ENCODE measurements at regions not wholly inside any gene's neighbourhood (a gene's known extent, or its start where the extent isn't known, plus 50 kb on each side); places are given as distances from the start of the nearest gene placed in this dataset.

GRCh38 chr18:37922162-37922561 is 356.6 kb upstream of the CELF4 start:
- DNase-seq (ENCODE audit: low spot score): no peak

- no peak for DNase-seq (ENCODE audit: low spot score)
These were observed 355.3 kb upstream of the CELF4 start for GRCh38 chr18:37920865-37921264.

DNA sequence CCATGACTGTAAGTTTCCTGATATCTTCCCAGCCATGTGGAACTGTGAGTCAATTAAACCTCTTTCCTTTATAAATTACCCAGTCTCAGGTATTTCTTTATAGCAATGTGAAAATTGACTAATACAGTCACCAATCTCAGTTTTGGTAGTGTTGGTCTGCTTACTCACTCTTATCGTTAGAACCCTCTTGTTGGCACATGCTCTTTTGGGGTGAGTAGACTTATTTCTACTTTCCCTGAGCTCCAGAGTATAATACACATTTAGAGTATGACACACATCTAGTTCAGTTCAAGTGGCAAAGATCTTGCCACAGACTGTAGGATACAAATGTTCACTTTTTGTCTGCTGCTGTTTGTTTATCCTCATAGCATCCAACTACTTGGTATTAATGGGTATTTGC is 347.5 kb upstream of the CELF4 start:
- DNase-seq (ENCODE audit: low spot score): no peak

DNA sequence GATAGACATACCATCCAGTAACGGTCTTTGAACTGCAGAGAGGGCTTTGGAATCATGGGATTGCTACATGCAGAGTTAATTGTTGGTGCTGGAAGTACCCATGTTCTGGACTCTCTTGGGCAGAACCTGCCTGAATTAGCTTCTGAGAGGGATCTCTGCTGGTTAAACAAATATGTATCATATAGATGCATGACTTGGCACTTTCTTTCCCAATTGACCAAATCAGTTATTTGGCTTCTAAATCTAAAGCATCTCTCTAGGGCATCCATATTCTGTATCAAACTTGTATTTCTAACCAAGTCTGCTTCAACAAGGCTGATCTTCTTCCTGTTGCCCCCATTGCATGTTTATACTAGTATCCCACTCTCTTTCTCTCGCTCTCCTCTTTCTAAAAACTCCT is 336.7 kb upstream of the CELF4 start:
- DNase-seq (ENCODE audit: low spot score): no peak

DNA sequence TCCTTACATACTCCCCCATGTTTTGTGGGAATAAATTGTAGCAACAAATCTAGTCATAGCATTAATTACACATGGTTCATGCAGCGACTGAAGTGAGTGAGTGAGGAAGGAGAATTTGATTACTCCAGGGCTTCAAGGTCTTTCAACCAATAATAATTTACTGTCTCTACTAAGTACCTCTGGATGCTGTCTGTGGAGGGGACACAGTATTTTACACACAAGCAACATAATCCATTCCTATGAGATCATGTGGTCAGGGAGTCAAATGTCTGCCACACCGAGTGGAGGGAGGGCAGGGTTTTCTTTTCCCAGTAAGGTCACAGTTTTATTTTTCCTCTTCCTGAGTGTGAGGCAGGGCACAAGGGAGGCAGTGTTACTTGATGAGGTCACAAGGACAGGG is 334.7 kb upstream of the CELF4 start:
- DNase-seq (ENCODE audit: low spot score): no peak

DNA sequence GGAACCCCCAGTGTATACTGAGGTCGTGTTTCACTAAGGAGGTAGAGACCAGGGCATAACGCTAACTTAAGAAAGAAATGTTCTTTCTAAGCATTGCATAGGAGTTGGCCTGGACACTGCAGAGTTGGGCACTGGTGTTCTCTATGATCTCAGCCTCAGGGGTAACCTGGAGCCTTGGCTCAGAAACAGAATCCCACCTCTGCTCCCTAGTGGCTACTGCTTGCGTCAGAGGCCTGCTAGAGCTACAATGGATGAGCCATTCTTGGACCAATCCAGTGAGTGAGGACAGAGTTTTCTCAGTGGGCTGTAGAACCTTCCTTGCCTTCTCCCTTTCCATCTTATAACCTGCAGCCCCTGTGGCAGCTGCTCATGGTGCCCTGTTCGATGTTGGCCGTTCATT is 324.4 kb upstream of the CELF4 start:
- DNase-seq (ENCODE audit: low spot score): no peak

DNA sequence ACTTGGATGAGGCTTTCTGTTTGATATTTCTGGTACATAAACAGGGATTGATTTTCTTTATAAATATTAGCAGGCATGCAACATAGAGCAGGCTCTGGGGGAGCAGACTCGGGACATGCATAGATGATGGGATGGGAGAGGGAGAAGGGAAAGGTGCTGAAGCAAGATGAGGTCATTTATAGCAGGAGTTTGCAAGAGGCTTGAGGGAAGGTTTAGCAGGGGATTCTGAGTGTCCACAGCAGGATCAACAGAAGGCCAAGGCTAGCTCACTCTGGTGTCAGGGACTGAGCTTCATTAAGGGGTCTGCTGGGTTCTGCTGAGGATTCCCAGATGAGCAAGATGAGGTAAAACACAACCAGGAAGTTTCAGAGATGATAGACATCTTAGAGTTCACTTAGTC is 309.1 kb upstream of the CELF4 start:
- DNase-seq (ENCODE audit: low spot score): no peak

DNA sequence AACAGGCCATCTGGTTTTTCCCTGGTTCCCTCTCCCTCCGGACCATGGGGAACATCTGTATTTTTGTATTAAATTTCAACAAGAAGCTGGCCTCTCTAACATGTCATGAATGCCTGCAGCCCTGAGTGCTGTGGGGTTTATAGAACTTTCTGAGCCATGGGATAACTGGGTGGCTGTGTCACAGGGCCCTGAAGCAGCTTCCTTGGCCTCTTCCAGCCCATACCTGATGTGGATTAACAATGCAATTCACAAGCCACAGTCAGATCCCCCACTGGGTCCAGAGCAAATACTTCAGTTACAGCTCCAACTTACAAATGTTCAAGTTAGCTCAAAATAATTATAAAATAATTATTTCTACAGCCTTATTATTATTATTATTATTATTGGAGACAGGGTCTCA is 307.8 kb upstream of the CELF4 start:
- no peak for DNase-seq (ENCODE audit: low spot score)

GRCh38 chr18:37872562-37872961 is 307.0 kb upstream of the CELF4 start:
- DNase-seq (ENCODE audit: low spot score): no peak

- DNase-seq (ENCODE audit: low spot score): no peak
These were observed 306.0 kb upstream of the CELF4 start for GRCh38 chr18:37871561-37871960.

DNA sequence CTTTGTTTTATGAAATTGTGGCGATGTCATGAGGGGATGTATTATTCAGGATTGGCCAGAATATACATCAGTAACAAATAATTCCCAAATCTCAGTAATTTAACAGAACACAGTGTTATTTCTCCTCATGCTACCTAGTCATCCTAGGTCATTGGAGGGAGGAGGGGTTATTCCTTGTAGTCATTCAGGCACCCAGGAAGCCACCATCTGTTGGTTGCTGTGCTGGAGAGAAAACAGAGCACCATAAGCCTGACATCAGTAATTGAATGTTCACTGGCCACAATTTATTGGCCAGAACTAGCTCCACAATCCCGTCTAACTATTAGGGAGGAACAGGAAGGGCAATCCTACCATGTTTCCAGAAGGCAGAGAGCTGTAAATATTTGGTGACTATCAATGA is 303.5 kb upstream of the CELF4 start:
- no peak for DNase-seq (ENCODE audit: low spot score)

- no peak for DNase-seq (ENCODE audit: low spot score)
These were observed 298.5 kb upstream of the CELF4 start for GRCh38 chr18:37864122-37864521.

- no peak for DNase-seq (ENCODE audit: low spot score)
These were observed 296.4 kb upstream of the CELF4 start for GRCh38 chr18:37861981-37862380.

GRCh38 chr18:37854396-37854795 is 288.8 kb upstream of the CELF4 start:
- DNase-seq (ENCODE audit: low spot score): no peak

DNA sequence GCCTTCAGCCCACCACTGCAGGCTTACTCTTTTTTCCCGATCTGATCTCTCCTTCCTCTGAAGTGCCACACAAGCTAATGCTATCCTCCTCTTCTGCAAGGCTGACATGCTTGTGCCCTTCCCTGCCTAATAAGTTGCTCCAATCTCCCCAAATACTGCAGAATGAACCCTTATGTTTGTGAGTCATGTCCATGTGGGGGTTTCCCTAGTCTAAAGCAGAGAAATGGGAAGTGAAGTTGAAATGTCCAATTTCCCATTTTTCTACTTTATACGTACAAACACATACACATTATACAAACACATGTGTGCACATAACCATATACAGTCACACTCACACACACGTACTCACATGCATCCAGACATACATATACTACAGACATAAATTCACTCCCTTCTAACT is 288.1 kb upstream of the CELF4 start:
- no peak for DNase-seq (ENCODE audit: low spot score)

DNA sequence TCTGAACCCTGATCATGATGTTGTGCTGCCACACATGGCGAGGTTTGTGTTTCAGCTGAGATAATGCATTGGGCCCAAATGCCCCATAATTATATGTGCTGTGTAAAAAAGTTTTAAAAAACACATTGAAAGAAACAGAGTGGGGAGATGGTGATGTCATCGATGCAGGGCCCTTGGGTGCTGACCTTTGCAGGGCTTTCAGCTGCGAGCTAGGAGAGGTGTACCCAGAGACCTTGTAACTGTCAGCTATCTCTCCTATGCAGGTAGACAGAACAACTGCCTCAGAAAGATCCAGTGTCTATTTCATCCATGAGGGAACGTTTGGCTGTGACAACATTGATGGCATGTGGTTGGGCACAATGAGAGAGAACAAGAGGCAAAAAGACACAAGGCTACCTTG is 286.9 kb upstream of the CELF4 start:
- no peak for DNase-seq (ENCODE audit: low spot score)

GRCh38 chr18:37847544-37847943 is 281.9 kb upstream of the CELF4 start:
- no peak for DNase-seq (ENCODE audit: low spot score)

GRCh38 chr18:37846996-37847395 is 281.4 kb upstream of the CELF4 start:
- no peak for DNase-seq (ENCODE audit: low spot score)

- DNase-seq (ENCODE audit: low spot score): no peak
These were observed 279.9 kb upstream of the CELF4 start for GRCh38 chr18:37845498-37845897.

DNA sequence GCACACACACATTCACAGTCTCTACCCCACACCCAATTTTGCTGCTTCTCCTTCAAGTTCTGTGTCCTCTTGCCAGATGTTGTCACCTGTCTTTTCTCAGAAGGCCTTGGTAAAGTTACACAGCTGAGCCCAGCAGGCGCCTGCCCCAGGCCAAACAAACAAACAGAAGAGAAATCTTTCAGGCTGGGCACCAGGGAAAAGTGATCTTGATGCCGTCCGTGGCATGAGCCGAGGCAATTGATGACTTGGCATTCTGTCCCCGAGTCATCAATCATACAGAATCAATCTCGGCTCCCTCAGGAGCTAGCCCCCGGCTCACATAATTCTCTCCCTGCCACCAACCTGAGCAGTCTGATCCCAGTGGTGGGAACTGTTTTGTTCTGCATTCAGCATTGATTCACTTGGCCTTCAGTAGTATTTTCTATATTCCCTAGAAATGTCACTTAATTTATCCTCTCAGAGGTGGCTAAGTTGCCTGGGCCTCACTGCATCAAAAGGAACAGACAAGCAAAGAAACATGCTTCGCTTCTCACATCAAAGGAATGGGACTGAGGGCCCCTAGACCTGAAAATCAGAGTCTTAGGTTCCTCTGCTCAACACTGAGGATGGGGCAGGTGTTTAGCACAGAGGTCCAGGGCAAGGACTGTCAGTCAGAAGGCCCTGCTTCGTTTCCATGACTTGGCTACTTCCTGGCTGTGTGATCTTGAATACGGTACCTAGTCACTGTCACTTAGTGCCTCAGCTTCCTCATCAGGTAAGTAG is 278.8 kb upstream of the CELF4 start:
- no peak for DNase-seq (ENCODE audit: low spot score)

DNA sequence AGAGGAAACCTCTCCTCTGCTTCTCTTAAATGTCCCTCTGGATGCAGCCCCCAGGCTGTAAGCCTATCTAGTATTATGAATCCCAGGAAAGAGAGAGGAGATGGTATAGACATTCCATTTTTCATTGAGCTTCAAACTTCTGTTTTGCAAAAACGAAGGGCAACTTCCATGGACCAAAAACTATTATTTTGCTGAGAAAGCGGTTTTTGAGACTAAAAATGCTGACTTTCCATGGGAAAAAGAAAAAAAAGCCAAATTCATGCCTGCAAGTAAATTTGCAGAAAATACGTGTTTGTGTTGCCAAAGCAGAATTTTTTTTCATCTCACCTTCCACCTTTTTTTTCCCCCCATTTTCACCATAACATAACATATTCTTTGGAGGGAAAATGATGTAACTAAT is 272.5 kb upstream of the CELF4 start:
- DNase-seq (ENCODE audit: low spot score): no peak

GRCh38 chr18:37836071-37836970 is 270.7 kb upstream of the CELF4 start:
- no peak for DNase-seq (ENCODE audit: low spot score)

All from HT-29 (cell line).